Neural cell (in vitro differentiated cells): ENCODE measurements at regions not wholly inside any gene's neighbourhood (a gene's known extent, or its start where the extent isn't known, plus 50 kb on each side); places are given as distances from the start of the nearest gene placed in this dataset.

Experiments used
- H2AFZ ChIP-seq: fragments of 200-600, 300-800 bp; sonication (generic), shearing (Covaris generic); 2 replicates; pipeline ENCODE4 v1.6.0; 2014; ENCODE audit warnings: low read depth, mild to moderate bottlenecking, antibody characterized with exemption, low read length, moderate library complexity
- H3F3A ChIP-seq: fragments of 200-600 bp; shearing (Covaris generic); 2 replicates; pipeline ENCODE4 v1.6.1; 2016; ENCODE audit warnings: mild to moderate bottlenecking, moderate library complexity, mixed read lengths, antibody characterized with exemption, low read length; ENCODE audit not compliant: insufficient read depth, poor library complexity, severe bottlenecking
- H3K27ac ChIP-seq: fragments of 200-600, 300-800 bp; sonication (generic), shearing (Covaris generic); 2 replicates; pipeline ENCODE4 v1.5.1; 2014; ENCODE audit warnings: mild to moderate bottlenecking, low read length, moderate library complexity
- H3K27me3 ChIP-seq: fragments of 300-800, 200-600 bp; sonication (generic), shearing (Covaris generic); 2 replicates; pipeline ENCODE4 v1.6.0; 2014; ENCODE audit warnings: mild to moderate bottlenecking, low read depth, low read length, moderate library complexity; ENCODE audit not compliant: insufficient read depth
- H3K36me3 ChIP-seq: fragments of 300-800, 200-600 bp; sonication (generic), shearing (Covaris generic); 2 replicates; pipeline ENCODE4 v1.5.1; 2014; ENCODE audit warnings: mild to moderate bottlenecking, antibody characterized with exemption, low read length, moderate library complexity; ENCODE audit not compliant: insufficient read depth
- H3K4me2 ChIP-seq: fragments of 300-800, 200-600 bp; sonication (generic), shearing (Covaris generic); 2 replicates; pipeline ENCODE4 v1.6.0; 2014; ENCODE audit warnings: mild to moderate bottlenecking, low read length
- H3K4me3 ChIP-seq: fragments of 300-800, 200-600 bp; sonication (generic), shearing (Covaris generic); 2 replicates; pipeline ENCODE4 v1.5.1; 2014; ENCODE audit warnings: mild to moderate bottlenecking, low read length, moderate library complexity
- H3K79me2 ChIP-seq: fragments of 200-600 bp; shearing (Covaris generic); replicated peaks from 2 replicates; pipeline ENCODE4 v1.6.0; 2014; ENCODE audit warnings: mild to moderate bottlenecking, low read length, moderate library complexity; ENCODE audit not compliant: insufficient read depth
- H3K9ac ChIP-seq: fragments of 300-800, 200-600 bp; sonication (generic), shearing (Covaris generic); 2 replicates; pipeline ENCODE4 v1.6.1; 2016; ENCODE audit warnings: mild to moderate bottlenecking, low read length, mixed read lengths
- H3K9me2 ChIP-seq: fragments of 200-600 bp; shearing (Covaris generic); 2 replicates; pipeline ENCODE4 v1.6.1; 2016; ENCODE audit warnings: mild to moderate bottlenecking, low read length, mixed read lengths; ENCODE audit not compliant: insufficient read depth
- H3K9me3 ChIP-seq: fragments of 200-600, 300-800 bp; sonication (generic), shearing (Covaris generic); 2 replicates; pipeline ENCODE4 v1.6.1; 2016; ENCODE audit warnings: mild to moderate bottlenecking, mixed run types, low read length, moderate library complexity, mixed read lengths
- H4K20me1 ChIP-seq: fragments of 200-600 bp; shearing (Covaris generic); 2 replicates; pipeline ENCODE4 v1.6.1; 2016; ENCODE audit warnings: mild to moderate bottlenecking, mixed run types; ENCODE audit not compliant: insufficient read depth
- CTCF ChIP-seq: fragments of 450-650 bp; IDR thresholded peaks from 2 replicates; pipeline ENCODE4 v1.5.1; 2014; ENCODE audit warnings: antibody characterized with exemption, mild to moderate bottlenecking, moderate library complexity; ENCODE audit not compliant: poor library complexity, severe bottlenecking
- EP300 ChIP-seq: fragments of 450-650 bp; conservative IDR thresholded peaks from 2 replicates; pipeline ENCODE4 v1.6.1; 2014; ENCODE audit warnings: antibody characterized with exemption, mild to moderate bottlenecking, moderate library complexity; ENCODE audit not compliant: poor library complexity, severe bottlenecking
- EZH2 ChIP-seq: fragments of 200-600, 300-800 bp; shearing (Covaris generic), sonication (generic); IDR thresholded peaks from 2 replicates; pipeline ENCODE4 v1.6.1; 2014; ENCODE audit warnings: antibody characterized with exemption, low read length, borderline replicate concordance, mild to moderate bottlenecking; ENCODE audit not compliant: insufficient read depth, poor library complexity, severe bottlenecking
- MXI1 ChIP-seq: fragments of 450-650 bp; conservative IDR thresholded peaks from 2 replicates; pipeline ENCODE4 v1.6.1; 2014; ENCODE audit warnings: antibody characterized with exemption, mild to moderate bottlenecking; ENCODE audit not compliant: poor library complexity, severe bottlenecking
- POLR2AphosphoS5 ChIP-seq: IDR thresholded peaks from 2 replicates; pipeline ENCODE4 v1.6.1; 2012
- RAD21 ChIP-seq: fragments of 450-650 bp; conservative IDR thresholded peaks from 2 replicates; pipeline ENCODE4 v1.6.1; 2014; ENCODE audit warnings: antibody characterized with exemption, mild to moderate bottlenecking, moderate library complexity
- REST ChIP-seq: IDR thresholded peaks from 2 replicates; pipeline ENCODE4 v1.6.1; 2012; ENCODE audit warnings: borderline replicate concordance
- SMC3 ChIP-seq: fragments of 450-650 bp; conservative IDR thresholded peaks from 2 replicates; pipeline ENCODE4 v1.6.1; 2014; ENCODE audit warnings: antibody characterized with exemption, mild to moderate bottlenecking, moderate library complexity; ENCODE audit not compliant: poor library complexity
- TAF1 ChIP-seq: IDR thresholded peaks from 2 replicates; pipeline ENCODE4 v1.6.1; 2012; ENCODE audit warnings: low read depth

GRCh38 chr6:27839626-27840475, 72.3 kb downstream of the OR2B2 start:
- Histone ChIP-seq H3K4me3 (peak overlapping the region; percentile 82), H3K27me3 (no peaks in the 10 kb centered on the region), H3K9ac (peak overlapping the region; percentile 82), H3K9me3 (no peaks in the 10 kb centered on the region), H4K20me1 (no peaks in the 10 kb centered on the region), H2AFZ (no peak overlapping the region), H3F3A (peaks cover 8% of the 10 kb centered on the region), H3K27ac (peak overlapping the region; percentile 100), H3K79me2 (peaks cover 21% of the 10 kb centered on the region), H3K36me3 (no peaks in the 10 kb centered on the region), H3K4me2 (peak overlapping the region; percentile 60), H3K9me2 (no peaks in the 10 kb centered on the region)
- TF ChIP-seq POLR2AphosphoS5 (no peak), RAD21 (no peak), CTCF (no peak), MXI1 (no peak), REST (no peak), SMC3 (no peak), EZH2 (no peak), TAF1 (no peak), EP300 (no peak)

- H2AFZ ChIP-seq = peak overlapping the region; percentile 24
- H3K9ac ChIP-seq = peak overlapping the region; percentile 82
- peak overlapping the region; percentile 100 for H3K27ac ChIP-seq
- H3K79me2 ChIP-seq = peaks cover 29% of the 10 kb centered on the region
- H3K27me3 ChIP-seq = no peaks in the 10 kb centered on the region
- H3K9me2 ChIP-seq = no peaks in the 10 kb centered on the region
- no peaks in the 10 kb centered on the region for H3K9me3 ChIP-seq
- H3K4me3 ChIP-seq = peak overlapping the region; percentile 82
- TF ChIP-seq SMC3 (no peak), TAF1 (peak; percentile 37)
- H4K20me1 ChIP-seq = no peaks in the 10 kb centered on the region
- peak overlapping the region; percentile 60 for H3K4me2 ChIP-seq
- H3F3A ChIP-seq = peaks cover 8% of the 10 kb centered on the region
- H3K36me3 ChIP-seq = no peaks in the 10 kb centered on the region
Measured at GRCh38 chr6:27838945-27839625, 73.1 kb downstream of the OR2B2 start.
